ENCODE measurements at regions not wholly inside any gene's neighbourhood (a gene's known extent, or its start where the extent isn't known, plus 50 kb on each side); places are given as distances from the start of the nearest gene placed in this dataset.
"Not testable (repeated sequence)": the region's sequence is repeated elsewhere in the genome, so short reads cannot be mapped to it uniquely, and the experiment has no call there.

DNA sequence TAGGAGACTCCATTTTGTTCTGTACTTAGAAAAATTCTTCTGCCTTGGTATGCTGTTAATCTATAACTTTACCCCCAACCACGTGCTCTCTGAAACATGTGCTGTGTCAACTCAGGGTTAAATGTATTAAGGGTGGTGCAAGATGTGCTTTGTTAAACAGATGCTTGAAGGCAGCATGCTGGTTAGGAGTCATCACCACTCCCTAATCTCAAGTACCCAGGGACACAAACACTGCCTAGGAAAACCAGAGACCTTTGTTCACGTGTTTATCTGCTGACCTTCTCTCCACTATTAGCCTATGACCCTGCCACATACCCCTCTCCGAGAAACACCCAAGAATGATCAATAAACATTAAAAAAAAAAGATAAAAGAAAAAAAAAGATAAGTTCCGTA is 93.0 kb upstream of the ZNF519 start:
- H3K4me1 Mint-ChIP-seq; H3K4me3 Mint-ChIP-seq; H3K36me3 Mint-ChIP-seq; H3K27ac Mint-ChIP-seq; intact Hi-C loops (cut with micrococcal nuclease); H3K4me1 ChIP-seq (ENCODE audit: control insufficient read depth, insufficient read depth, low read length); H3K9me3 Mint-ChIP-seq; H3K27me3 ChIP-seq (ENCODE audit: control insufficient read depth, insufficient read depth, low read length); H3K9me3 ChIP-seq (ENCODE audit: control insufficient read depth, insufficient read depth, low read length); H3K27me3 Mint-ChIP-seq (ENCODE audit: low read depth in 2 of 2); ATAC-seq; DNase-seq; H3K36me3 ChIP-seq (ENCODE audit: control insufficient read depth, insufficient read depth, low read length); H3K4me3 ChIP-seq (ENCODE audit: low read length); H3K27ac ChIP-seq (ENCODE audit: low read length): not testable (repeated sequence)
- 100% methylated on average over 1 of the region's 4 CpGs for WGBS (ENCODE audit: insufficient coverage)

DNA sequence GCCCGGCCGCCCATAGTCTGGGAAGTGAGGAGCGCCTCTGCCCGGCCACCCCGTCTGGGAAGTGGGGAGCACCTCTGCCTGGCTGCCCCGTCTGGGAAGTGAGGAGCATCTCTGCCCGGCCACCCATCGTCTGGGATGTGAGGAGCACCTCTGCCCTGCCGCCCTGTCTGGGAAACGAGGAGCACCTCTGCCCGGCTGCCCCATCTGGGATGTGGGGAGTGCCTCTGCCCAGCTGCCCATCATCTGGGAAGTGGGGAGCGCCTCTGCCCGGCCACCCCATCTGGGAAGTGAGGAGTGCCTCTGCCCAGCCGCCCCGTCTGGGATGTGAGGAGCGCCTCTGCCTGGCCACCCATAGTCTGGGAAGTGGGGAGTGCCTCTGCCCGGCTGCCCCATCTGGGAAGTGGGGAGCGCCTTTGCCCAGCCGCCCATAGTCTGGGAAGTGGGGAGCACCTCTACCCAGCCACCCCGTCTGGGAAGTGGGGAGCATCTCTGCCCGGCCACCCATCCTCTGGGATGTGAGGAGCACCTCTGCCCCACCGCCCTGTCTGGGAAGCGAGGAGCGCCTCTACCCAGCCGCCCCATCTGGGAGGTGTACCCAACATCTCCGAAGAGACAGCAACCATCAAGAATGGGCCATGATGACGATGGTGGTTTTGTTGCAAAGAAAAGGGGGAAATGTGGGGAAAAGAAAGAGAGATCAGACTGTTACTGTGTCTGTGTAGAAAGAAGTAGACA is 92.5 kb upstream of the ZNF519 start:
- H3K4me1 ChIP-seq (ENCODE audit: control insufficient read depth, insufficient read depth, low read length); H3K36me3 ChIP-seq (ENCODE audit: control insufficient read depth, insufficient read depth, low read length); H3K27me3 ChIP-seq (ENCODE audit: control insufficient read depth, insufficient read depth, low read length); H3K27ac Mint-ChIP-seq; ATAC-seq; H3K4me3 Mint-ChIP-seq; H3K27me3 Mint-ChIP-seq (ENCODE audit: low read depth in 2 of 2); H3K4me1 Mint-ChIP-seq; H3K27ac ChIP-seq (ENCODE audit: low read length); intact Hi-C loops (cut with micrococcal nuclease); H3K36me3 Mint-ChIP-seq; H3K9me3 ChIP-seq (ENCODE audit: control insufficient read depth, insufficient read depth, low read length); H3K4me3 ChIP-seq (ENCODE audit: low read length); DNase-seq; H3K9me3 Mint-ChIP-seq: not testable (repeated sequence)
- WGBS (ENCODE audit: insufficient coverage), result 95% methylated on average over 27 of the region's 27 CpGs

DNA sequence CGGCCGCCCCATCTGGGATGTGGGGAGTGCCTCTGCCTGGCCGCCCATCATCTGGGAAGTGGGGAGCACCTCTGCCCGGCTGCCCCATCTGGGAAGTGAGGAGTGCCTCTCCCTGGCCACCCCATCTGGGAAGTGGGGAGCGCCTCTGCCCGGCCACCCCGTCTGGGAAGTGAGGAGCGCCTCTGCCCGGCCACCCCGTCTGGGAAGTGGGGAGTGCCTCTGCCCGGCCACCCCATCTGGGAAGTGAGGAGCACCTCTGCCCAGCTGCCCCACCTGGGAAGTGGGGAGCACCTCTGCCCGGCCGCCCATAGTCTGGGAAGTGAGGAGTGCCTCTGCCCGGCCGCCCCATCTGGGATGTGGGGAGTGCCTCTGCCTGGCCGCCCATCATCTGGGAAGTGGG is 91.7 kb upstream of the ZNF519 start:
- H3K27ac Mint-ChIP-seq; intact Hi-C loops (cut with micrococcal nuclease); ATAC-seq; H3K27me3 Mint-ChIP-seq (ENCODE audit: low read depth in 2 of 2); H3K9me3 Mint-ChIP-seq; H3K27me3 ChIP-seq (ENCODE audit: control insufficient read depth, insufficient read depth, low read length); H3K4me1 ChIP-seq (ENCODE audit: control insufficient read depth, insufficient read depth, low read length); H3K9me3 ChIP-seq (ENCODE audit: control insufficient read depth, insufficient read depth, low read length); H3K36me3 Mint-ChIP-seq; DNase-seq; H3K4me1 Mint-ChIP-seq; H3K27ac ChIP-seq (ENCODE audit: low read length); H3K4me3 ChIP-seq (ENCODE audit: low read length); H3K36me3 ChIP-seq (ENCODE audit: control insufficient read depth, insufficient read depth, low read length); H3K4me3 Mint-ChIP-seq: not testable (repeated sequence)
- 97% methylated on average over 12 of the region's 16 CpGs for WGBS (ENCODE audit: insufficient coverage)

DNA sequence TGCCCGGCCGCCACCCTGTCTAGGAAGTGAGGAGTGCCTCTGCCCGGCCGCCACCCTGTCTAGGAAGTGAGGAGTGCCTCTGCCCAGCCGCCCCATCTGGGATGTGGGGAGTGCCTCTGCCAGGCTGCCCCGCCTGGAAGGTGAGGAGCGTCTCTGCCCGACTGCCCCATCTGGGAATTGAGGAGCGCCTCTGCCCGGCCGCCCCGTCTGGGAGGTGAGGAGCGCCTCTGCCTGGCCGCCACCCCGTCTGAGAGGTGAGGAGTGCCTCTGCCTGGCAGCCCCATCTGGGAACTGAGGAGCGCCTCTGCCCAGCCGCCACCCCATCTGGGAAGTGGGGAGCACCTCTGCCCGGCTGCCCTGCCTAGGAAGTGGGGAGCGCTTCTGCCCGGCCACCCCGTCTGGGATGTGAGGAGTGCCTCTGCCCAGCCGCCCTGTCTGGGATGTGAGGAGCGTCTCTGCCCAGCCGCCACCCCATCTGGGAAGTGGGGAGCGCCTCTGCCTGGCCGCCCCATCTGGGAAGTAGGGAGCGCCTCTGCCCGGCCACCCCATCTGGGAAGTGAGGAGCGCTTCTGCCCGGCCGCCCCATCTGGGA is 91.1 kb upstream of the ZNF519 start:
- H3K36me3 ChIP-seq (ENCODE audit: control insufficient read depth, insufficient read depth, low read length); H3K4me3 Mint-ChIP-seq; H3K27me3 ChIP-seq (ENCODE audit: control insufficient read depth, insufficient read depth, low read length); H3K27ac ChIP-seq (ENCODE audit: low read length); ATAC-seq; H3K4me1 ChIP-seq (ENCODE audit: control insufficient read depth, insufficient read depth, low read length); H3K9me3 Mint-ChIP-seq; DNase-seq; H3K27ac Mint-ChIP-seq; H3K4me1 Mint-ChIP-seq; H3K27me3 Mint-ChIP-seq (ENCODE audit: low read depth in 2 of 2); H3K4me3 ChIP-seq (ENCODE audit: low read length); intact Hi-C loops (cut with micrococcal nuclease); H3K36me3 Mint-ChIP-seq; H3K9me3 ChIP-seq (ENCODE audit: control insufficient read depth, insufficient read depth, low read length): not testable (repeated sequence)
- 94% methylated on average over 31 of the region's 31 CpGs for WGBS (ENCODE audit: insufficient coverage)

DNA sequence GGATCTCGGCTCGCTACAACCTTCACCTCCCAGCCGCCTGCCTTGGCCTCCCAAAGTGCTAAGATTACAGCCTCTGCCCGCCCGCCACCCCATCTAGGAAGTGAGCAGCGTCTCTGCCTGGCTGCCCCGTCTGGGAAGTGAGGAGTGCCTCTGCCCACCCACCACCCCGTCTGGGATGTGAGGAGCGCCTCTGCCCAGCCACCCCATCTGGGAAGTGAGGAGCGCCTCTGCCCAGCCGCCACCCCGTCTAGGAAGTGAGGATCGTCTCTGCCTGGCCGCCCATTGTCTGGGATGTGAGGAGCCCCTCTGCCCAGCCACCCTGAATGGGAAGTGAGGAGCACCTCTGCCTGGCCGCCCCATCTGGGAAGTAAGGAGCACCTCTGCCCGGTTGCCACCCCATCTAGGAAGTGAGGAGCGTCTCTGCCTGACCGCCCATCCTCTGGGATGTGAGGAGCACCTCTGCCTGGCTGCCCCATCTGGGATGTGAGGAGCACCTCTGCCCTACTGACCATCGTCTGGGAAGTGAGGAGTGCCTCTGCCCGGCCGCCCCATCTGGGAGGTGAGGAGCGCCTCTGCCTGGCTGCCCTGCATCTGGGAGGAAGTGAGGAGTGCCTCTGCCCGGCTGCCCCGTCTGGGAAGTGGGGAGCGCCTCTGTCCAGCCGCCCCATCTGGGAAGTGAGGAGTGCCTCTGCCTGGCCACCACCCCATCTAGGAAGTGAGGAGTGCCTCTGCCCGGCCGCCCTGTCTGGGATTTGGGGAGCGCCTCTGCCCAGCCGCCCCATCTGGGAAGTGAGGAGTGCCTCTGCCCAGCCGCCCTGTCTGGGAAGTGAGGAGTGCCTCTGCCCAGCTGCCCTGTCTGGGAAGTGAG is 90.4 kb upstream of the ZNF519 start:
- H3K9me3 ChIP-seq (ENCODE audit: control insufficient read depth, insufficient read depth, low read length); H3K27me3 ChIP-seq (ENCODE audit: control insufficient read depth, insufficient read depth, low read length); H3K4me1 Mint-ChIP-seq; intact Hi-C loops (cut with micrococcal nuclease); DNase-seq; H3K36me3 ChIP-seq (ENCODE audit: control insufficient read depth, insufficient read depth, low read length); H3K27ac ChIP-seq (ENCODE audit: low read length); H3K9me3 Mint-ChIP-seq; H3K36me3 Mint-ChIP-seq; H3K4me3 ChIP-seq (ENCODE audit: low read length); H3K4me1 ChIP-seq (ENCODE audit: control insufficient read depth, insufficient read depth, low read length); H3K27ac Mint-ChIP-seq; H3K27me3 Mint-ChIP-seq (ENCODE audit: low read depth in 2 of 2); H3K4me3 Mint-ChIP-seq; ATAC-seq: not testable (repeated sequence)
- 95% methylated on average over 28 of the region's 31 CpGs for WGBS (ENCODE audit: insufficient coverage)

All from natural killer cell (primary cell).